Testis (tissue), 2 donors: ENCODE measurements at regions not wholly inside any gene's neighbourhood (a gene's known extent, or its start where the extent isn't known, plus 50 kb on each side); places are given as distances from the start of the nearest gene placed in this dataset.

Experiments used
- DNase-seq: peaks from one replicate; pipeline ENCODE4 v3.0.0-alpha.2; 2019
- H3K27ac ChIP-seq, 2 donors: fragments of 200-600 bp; sonication (generic); one replicate each; pipeline ENCODE4 v1.5.1; 2019
- H3K27me3 ChIP-seq: fragments of 200-600 bp; sonication (generic); one replicate; pipeline ENCODE4 v1.5.1; 2019
- H3K36me3 ChIP-seq: fragments of 200-600 bp; sonication (generic); one replicate; pipeline ENCODE4 v1.5.1; 2017; ENCODE audit warnings: low read depth; ENCODE audit errors: missing control alignments
- H3K4me1 ChIP-seq: fragments of 200-600 bp; sonication (generic); one replicate; pipeline ENCODE4 v1.5.1; 2019
- H3K4me3 ChIP-seq, 2 donors: fragments of 200-600 bp; sonication (generic); one replicate each; pipeline ENCODE4 v1.5.1; 2017 to 2019
- H3K9me3 ChIP-seq: fragments of 200-600 bp; sonication (generic); one replicate; pipeline ENCODE4 v1.5.1; 2017
- POLR2A ChIP-seq: fragments of 450-650 bp; IDR thresholded peaks from one replicate; pipeline ENCODE4 v1.6.1; 2017; ENCODE audit warnings: antibody characterized with exemption, mild to moderate bottlenecking, moderate library complexity
- WGBS, 2 donors: methylation state at CpG; one replicate each; pipeline ENCODE4 v1.1.5; 2018; 5-methylcytosine and 5-hydroxymethylcytosine counted together
- intact Hi-C: fragments of 100-400 bp; cut with DNase I; formaldehyde crosslinking; loops from one replicate; pipeline ENCODE4 v1.15.1; 2023; ENCODE audit warnings: low total_unique reads
- TF ChIP-seq, protein P1 (sequence below), 3 experiments: fragments of 450-650 bp in 2 of 3; fragments of 200-600 bp in 1 of 3; sonication (generic) in 1 of 3; IDR thresholded peaks; one replicate each; pipeline ENCODE4 v1.5.1; 2016 to 2019; ENCODE audit warnings: antibody characterized with exemption in 3 of 3, mild to moderate bottlenecking in 2 of 3, moderate library complexity in 1 of 3

DNA sequence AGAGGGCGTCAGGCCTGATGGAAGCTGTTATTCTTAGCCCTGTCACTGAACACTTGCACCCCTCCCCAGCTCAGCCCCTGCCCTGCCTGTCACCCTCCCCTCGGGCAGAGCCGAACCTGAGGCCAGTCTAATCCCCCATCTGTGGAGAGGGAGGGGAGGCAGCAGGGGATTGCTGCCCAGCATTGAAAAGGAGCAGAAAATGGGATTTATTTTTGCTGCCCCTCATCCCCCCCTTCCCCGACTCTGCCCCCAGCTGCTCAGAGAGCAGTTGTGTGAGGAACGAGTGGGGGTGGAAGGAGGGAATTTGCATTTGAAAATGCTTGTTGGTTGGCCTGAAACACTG is 71.6 kb downstream of the EPHB3 start:
- TF ChIP-seq POLR2A: no peak
- TF ChIP-seq, protein P1, sequence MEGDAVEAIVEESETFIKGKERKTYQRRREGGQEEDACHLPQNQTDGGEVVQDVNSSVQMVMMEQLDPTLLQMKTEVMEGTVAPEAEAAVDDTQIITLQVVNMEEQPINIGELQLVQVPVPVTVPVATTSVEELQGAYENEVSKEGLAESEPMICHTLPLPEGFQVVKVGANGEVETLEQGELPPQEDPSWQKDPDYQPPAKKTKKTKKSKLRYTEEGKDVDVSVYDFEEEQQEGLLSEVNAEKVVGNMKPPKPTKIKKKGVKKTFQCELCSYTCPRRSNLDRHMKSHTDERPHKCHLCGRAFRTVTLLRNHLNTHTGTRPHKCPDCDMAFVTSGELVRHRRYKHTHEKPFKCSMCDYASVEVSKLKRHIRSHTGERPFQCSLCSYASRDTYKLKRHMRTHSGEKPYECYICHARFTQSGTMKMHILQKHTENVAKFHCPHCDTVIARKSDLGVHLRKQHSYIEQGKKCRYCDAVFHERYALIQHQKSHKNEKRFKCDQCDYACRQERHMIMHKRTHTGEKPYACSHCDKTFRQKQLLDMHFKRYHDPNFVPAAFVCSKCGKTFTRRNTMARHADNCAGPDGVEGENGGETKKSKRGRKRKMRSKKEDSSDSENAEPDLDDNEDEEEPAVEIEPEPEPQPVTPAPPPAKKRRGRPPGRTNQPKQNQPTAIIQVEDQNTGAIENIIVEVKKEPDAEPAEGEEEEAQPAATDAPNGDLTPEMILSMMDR (IDR thresholded peaks at IDR 0.05): no peak
- no peaks in the 10 kb centered on the region for H3K4me1 ChIP-seq
- DNase-seq: no peak
- no peak overlapping the region for H3K27ac ChIP-seq
- H3K4me3 ChIP-seq: no peak overlapping the region
- H3K36me3 ChIP-seq: no peaks in the 10 kb centered on the region
- H3K27me3 ChIP-seq: no peaks in the 10 kb centered on the region
- no peaks in the 10 kb centered on the region for H3K9me3 ChIP-seq
- intact Hi-C loops: no loop called here
- 80 to 83% methylated on average over 3 to 5 of the region's 5 CpGs for WGBS, 2 donors

DNA sequence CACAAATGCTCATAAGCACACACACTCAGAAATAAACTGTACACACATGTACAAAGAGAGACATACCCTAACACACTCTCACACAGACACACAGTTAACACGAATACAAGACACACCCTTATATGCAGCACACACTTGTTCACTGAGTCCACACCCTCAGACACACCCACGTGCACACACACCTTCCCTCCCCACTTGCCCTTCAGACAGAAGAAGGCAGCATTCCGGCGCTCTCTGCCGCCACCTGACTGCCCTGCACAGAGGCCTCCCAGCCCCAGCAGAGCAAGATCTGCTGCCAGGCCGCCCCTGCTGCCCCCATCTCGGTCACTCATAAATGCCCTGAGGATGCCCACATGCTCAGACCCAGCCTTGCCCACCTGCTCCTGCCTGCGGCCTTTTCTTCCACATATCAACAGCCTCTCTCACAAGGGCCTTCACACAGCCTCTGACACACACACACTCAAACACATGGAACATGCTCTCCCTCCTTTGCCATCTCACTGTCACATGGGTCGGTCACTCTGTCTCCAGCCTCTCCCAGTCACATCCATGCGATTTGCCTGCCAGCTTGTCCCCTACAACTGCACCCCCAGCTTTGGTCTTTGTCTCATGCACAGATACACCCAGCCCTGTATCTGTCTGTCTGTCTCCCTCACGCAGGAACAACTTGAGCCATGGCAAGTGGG is 71.1 kb downstream of the EPHB3 start:
- no peak for DNase-seq
- Histone ChIP-seq H3K4me3 (no peak overlapping the region), H3K4me1 (no peaks in the 10 kb centered on the region), H3K9me3 (no peaks in the 10 kb centered on the region), H3K36me3 (no peaks in the 10 kb centered on the region), H3K27ac (no peak overlapping the region), H3K27me3 (no peaks in the 10 kb centered on the region)
- TF ChIP-seq, protein P1 (IDR thresholded peaks at IDR 0.05): no peak
- no peak for TF ChIP-seq POLR2A
- intact Hi-C loops: no loop called here
- WGBS, 2 donors: 77 to 86% methylated on average over 11 of the region's 11 CpGs
